ENCODE measurements at regions not wholly inside any gene's neighbourhood (a gene's known extent, or its start where the extent isn't known, plus 50 kb on each side); places are given as distances from the start of the nearest gene placed in this dataset.

- Histone ChIP-seq H3K27ac (ENCODE audit: insufficient read depth, low read depth, low read length) (no peak overlapping the region), H3K27me3 (ENCODE audit: control insufficient read depth in 2 of 2, insufficient read depth in 2 of 2, low read length in 2 of 2) (no peaks in the 10 kb centered on the region), H3K4me1 (ENCODE audit: control insufficient read depth, extremely low read depth, insufficient read depth, low read length) (no peaks in the 10 kb centered on the region), H3K4me3 (replicated peaks in 1 of 3; ENCODE audit: insufficient read depth in 1 of 3, low read depth in 1 of 3, low read length in 3 of 3) (no peak overlapping the region), H3K9me1 (replicated peaks; ENCODE audit: control insufficient read depth, extremely low read depth, insufficient read depth, low read length) (no peaks in the 10 kb centered on the region), H3K9me3 (replicated peaks; ENCODE audit: control insufficient read depth, insufficient read depth, low read length) (no peaks in the 10 kb centered on the region), H2AFZ (ENCODE audit: low read depth, low read length) (no peak overlapping the region), H3K4me2 (ENCODE audit: insufficient read depth, low read length) (no peak overlapping the region), H4K20me1 (replicated peaks; ENCODE audit: control insufficient read depth, extremely low read depth, insufficient read depth, low read length) (no peaks in the 10 kb centered on the region), H3K9ac (replicated peaks; ENCODE audit: extremely low read depth, insufficient read depth, low read length) (no peak overlapping the region), H3K36me3 (ENCODE audit: control insufficient read depth in 2 of 2, extremely low read depth in 1 of 2, insufficient read depth in 2 of 2, low read length in 2 of 2) (no peaks in the 10 kb centered on the region), H3K79me2 (ENCODE audit: control insufficient read depth, insufficient read depth, low read length) (no peaks in the 10 kb centered on the region)
- DNase-seq (ENCODE audit: low read depth, low spot score) (no peak), FAIRE-seq (no peak)
- BruUV-seq (replicated peaks): no TSS peak
- intact Hi-C loops (cut with micrococcal nuclease) (no loop called here), dilution Hi-C loops (cut with MboI; ENCODE audit: extremely low pct_ligation_motif_present, low sequenced_read_pairs) (no loop called here)
- POLR2A ChIA-PET: no interaction called here
- TF ChIP-seq MYC (IDR thresholded peaks at IDR 0.05; ENCODE audit: low read depth, low read length) (no peak), MAX (IDR thresholded peaks at IDR 0.05; ENCODE audit: insufficient read depth, insufficient read length) (no peak), JUN (IDR thresholded peaks at IDR 0.05; ENCODE audit: borderline replicate concordance, insufficient read depth, insufficient read length, low read depth) (no peak), FOS (IDR thresholded peaks at IDR 0.05; ENCODE audit: borderline replicate concordance, insufficient read depth, low read length) (no peak), GATA2 (IDR thresholded peaks at IDR 0.05; ENCODE audit: insufficient read depth, insufficient read length, low read depth, low read length) (no peak), EZH2 (IDR thresholded peaks at IDR 0.05; ENCODE audit: borderline replicate concordance, low read depth, low read length, severe bottlenecking) (no peak), CTCF (IDR thresholded peaks at IDR 0.05; ENCODE audit: extremely low read depth in 1 of 2, insufficient read depth in 1 of 2, low read depth in 1 of 2, low read length in 2 of 2) (no peak), POLR2A (IDR thresholded peaks at IDR 0.05; ENCODE audit: low read depth, low read length) (no peak), POLR2AphosphoS5 (IDR thresholded peaks at IDR 0.05; ENCODE audit: insufficient read depth, low read depth, low read length) (no peak)
- CTCF ChIA-PET: no interaction called here
Observed at GRCh38 chr14:106067935-106068334, 541.6 kb downstream of the TMEM121 start.

All from endothelial cell of umbilical vein (primary cell).